ENCODE measurements at regions not wholly inside any gene's neighbourhood (a gene's known extent, or its start where the extent isn't known, plus 50 kb on each side); places are given as distances from the start of the nearest gene placed in this dataset.

DNA sequence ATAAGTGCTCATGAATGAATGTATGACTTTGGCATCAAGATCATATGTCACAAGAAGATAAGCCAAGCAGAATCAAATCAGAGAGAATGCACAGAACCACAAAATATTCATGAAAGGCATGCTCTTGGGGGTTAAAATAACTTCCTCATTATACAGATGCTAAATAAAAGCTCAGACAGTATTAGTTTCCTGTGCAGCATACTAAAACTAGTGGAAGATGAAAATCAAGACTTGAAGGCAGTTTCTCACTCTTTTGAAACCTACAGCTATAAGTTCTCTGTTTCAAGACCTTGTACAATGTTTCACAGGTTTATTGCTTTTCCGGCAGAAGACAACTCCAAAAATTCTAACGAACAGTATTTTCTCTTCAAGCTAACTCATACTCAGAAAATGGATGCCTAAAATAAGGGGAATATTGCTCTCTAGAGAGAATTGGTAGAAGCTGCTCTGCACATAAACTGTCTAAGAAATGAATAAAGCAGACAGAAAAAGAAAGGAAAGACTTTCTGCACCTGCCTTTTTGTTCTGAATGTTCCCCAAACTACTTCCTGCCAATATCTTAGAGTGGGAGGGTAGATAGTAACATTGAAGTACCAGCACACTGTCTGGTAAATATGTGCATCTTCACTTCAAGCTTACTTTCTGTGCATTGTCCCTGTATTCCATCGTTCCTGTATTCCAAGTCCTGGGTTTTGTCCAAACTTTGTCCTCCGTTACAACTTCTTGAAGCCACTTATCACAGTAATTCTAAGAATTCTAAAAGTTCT lies 639.4 kb upstream of the FAT3 start:
- Histone ChIP-seq H3K4me1 (no peaks in the 10 kb centered on the region), H3K4me3 (no peak overlapping the region), H3K9me3 (no peaks in the 10 kb centered on the region), H3K36me3 (no peaks in the 10 kb centered on the region), H3K27me3 (no peaks in the 10 kb centered on the region), H3K27ac (no peak overlapping the region)
- TF ChIP-seq CTCF (IDR thresholded peaks at IDR 0.05): no peak
- intact Hi-C loops (cut with DNase I): no loop called here
- no peak for DNase-seq (ENCODE audit: low spot score in 2 of 2)

DNA sequence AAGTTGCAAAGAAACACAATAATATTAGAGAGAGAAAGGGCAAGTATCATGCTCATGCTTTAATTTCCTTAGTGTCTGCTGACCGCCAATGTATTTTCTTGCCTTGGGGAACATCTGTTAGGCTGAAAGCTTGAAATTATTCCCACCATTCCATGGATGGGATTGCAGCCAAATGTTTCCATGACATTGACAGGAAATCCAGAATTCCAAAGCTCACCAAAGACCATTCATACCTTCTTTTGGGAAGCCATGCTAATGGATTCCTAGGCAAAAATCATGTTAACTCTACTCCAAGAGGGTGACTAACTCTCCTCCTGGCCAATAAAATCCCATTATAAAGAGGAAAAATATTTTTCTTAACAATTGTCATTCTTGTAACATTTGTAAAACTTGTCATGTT lies 661.4 kb upstream of the FAT3 start:
- no peak overlapping the region for H3K27ac ChIP-seq
- H3K4me1 ChIP-seq: no peaks in the 10 kb centered on the region
- intact Hi-C loops (cut with DNase I): no loop called here

DNA sequence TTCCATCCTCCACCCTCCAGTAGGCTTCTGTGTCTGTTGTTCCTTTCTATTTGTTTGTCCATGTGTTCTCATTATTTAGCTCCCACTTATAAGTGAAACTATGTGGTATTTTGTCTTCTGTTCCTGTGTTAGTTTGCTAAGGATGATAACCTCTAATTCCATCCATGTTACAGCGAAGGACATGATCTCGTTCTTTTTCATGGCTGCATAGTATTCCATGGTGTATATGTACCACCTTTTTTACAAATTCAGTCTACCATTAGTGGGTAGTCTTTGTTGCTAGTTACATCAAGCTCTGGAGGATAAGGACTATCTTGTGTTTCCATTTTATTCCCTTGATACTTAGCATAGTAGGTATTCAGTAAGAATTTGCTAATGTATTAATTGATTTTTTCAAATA lies 664.2 kb upstream of the FAT3 start:
- DNase-seq (ENCODE audit: low spot score in 2 of 2): no peak
- no peak overlapping the region for H3K27ac ChIP-seq
- no peak for TF ChIP-seq CTCF (IDR thresholded peaks at IDR 0.05)
- H3K9me3 ChIP-seq: no peaks in the 10 kb centered on the region
- H3K4me1 ChIP-seq: no peaks in the 10 kb centered on the region
- no peaks in the 10 kb centered on the region for H3K36me3 ChIP-seq
- H3K4me3 ChIP-seq: no peak overlapping the region
- intact Hi-C loops (cut with DNase I): no loop called here
- no peaks in the 10 kb centered on the region for H3K27me3 ChIP-seq

More for the DNA sequence above, 661.4 kb upstream of the FAT3 start:
- H3K9me3 ChIP-seq: no peaks in the 10 kb centered on the region
- no peak overlapping the region for H3K4me3 ChIP-seq
- no peaks in the 10 kb centered on the region for H3K27me3 ChIP-seq
- no peaks in the 10 kb centered on the region for H3K36me3 ChIP-seq
- DNase-seq (ENCODE audit: low spot score in 2 of 2): no peak
- no peak for TF ChIP-seq CTCF (IDR thresholded peaks at IDR 0.05)

DNA sequence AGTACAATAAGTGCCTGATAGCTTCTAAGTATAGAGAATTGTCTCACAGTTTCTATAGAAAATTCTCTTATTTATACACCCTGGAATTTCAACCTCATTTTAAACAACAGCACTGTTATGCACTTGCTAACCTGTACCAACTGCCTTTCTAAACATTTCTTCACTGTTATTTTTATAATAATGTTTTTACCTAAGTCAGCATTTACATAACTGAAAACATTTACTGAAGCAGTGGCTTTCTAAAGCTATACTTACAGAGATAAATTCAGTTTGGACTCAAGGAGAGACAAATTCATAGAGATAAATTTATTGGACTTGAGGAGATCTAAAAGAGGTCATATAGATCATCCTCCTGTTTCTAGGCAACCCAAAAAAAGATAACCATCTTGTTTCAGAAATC lies 686.6 kb upstream of the FAT3 start:
- no peaks in the 10 kb centered on the region for H3K36me3 ChIP-seq
- H3K9me3 ChIP-seq: no peaks in the 10 kb centered on the region
- no peak overlapping the region for H3K27ac ChIP-seq
- H3K27me3 ChIP-seq: no peaks in the 10 kb centered on the region
- intact Hi-C loops (cut with DNase I): no loop called here
- no peak overlapping the region for H3K4me3 ChIP-seq
- DNase-seq (ENCODE audit: low spot score in 2 of 2): no peak
- no peaks in the 10 kb centered on the region for H3K4me1 ChIP-seq
- no peak for TF ChIP-seq CTCF (IDR thresholded peaks at IDR 0.05)

DNA sequence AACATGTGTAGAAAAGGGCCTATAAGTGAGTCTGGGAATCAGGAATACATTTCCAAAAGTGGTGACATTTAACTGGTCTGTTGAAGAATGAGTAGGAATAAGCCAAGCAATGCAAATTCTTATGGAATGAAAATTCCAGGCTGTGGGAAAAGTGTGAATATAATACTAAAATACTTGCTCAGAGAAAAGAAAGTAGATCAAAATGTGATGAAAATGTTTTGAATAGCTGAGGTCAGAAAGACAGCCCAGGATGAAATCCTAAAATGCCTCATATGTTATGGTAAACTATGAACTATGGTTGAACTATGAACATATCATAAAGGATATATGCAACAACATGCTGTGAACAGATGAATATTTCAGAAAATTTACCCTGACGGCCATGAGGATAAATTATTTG lies 688.3 kb upstream of the FAT3 start:
- no peaks in the 10 kb centered on the region for H3K4me1 ChIP-seq
- H3K27ac ChIP-seq: no peak overlapping the region
- H3K9me3 ChIP-seq: no peaks in the 10 kb centered on the region
- intact Hi-C loops (cut with DNase I): no loop called here
- H3K36me3 ChIP-seq: no peaks in the 10 kb centered on the region
- H3K4me3 ChIP-seq: no peak overlapping the region
- no peak for DNase-seq (ENCODE audit: low spot score in 2 of 2)
- TF ChIP-seq CTCF (IDR thresholded peaks at IDR 0.05): no peak
- no peaks in the 10 kb centered on the region for H3K27me3 ChIP-seq

DNA sequence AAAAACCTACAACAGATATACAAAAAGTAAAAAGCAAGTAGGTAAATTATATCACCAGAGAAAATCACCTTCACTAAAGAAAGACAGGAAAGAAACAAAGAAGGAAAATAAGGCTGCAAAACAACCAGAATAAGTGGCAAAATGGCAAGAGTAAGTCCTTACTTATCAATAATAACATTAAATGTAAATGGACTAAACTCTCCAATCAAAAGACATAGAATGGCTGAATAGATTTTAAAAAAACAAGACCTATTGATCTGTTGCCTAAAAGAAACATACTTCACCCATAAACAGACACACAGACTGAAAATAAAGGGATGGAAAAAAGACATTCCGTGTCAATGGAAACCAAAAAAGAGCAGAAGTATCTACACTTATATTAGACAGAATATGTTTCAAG lies 695.7 kb upstream of the FAT3 start:
- no peak for DNase-seq (ENCODE audit: low spot score in 2 of 2)
- Histone ChIP-seq H3K4me1 (no peaks in the 10 kb centered on the region), H3K27me3 (no peaks in the 10 kb centered on the region), H3K9me3 (no peaks in the 10 kb centered on the region), H3K27ac (no peak overlapping the region), H3K36me3 (no peaks in the 10 kb centered on the region), H3K4me3 (no peak overlapping the region)
- intact Hi-C loops (cut with DNase I): no loop called here
- TF ChIP-seq CTCF (IDR thresholded peaks at IDR 0.05): no peak

All from ascending aorta (tissue), 2 donors.